GM04503 (cell line): ENCODE measurements at regions not wholly inside any gene's neighbourhood (a gene's known extent, or its start where the extent isn't known, plus 50 kb on each side); places are given as distances from the start of the nearest gene placed in this dataset.

Source experiments
- DNase-seq: peaks from one replicate; pipeline ENCODE4 v3.0.0-alpha.2; 2012; ENCODE audit warnings: low read depth

- no peak for DNase-seq
Measured at GRCh38 chr16:88323041-88323440, 59.7 kb upstream of the ZNF469 start.

GRCh38 chr16:88323546-88324330, 59.0 kb upstream of the ZNF469 start:
- DNase-seq: no peak

GRCh38 chr16:88325087-88325750, 57.5 kb upstream of the ZNF469 start:
- DNase-seq: no peak

- DNase-seq: no peak
Measured at GRCh38 chr16:88325976-88326375, 56.8 kb upstream of the ZNF469 start.

GRCh38 chr16:88326611-88327485, 55.9 kb upstream of the ZNF469 start:
- no peak for DNase-seq

- no peak for DNase-seq
Measured at GRCh38 chr16:88327561-88328312, 55.0 kb upstream of the ZNF469 start.

- DNase-seq: no peak
Measured at GRCh38 chr16:88328313-88328980, 54.3 kb upstream of the ZNF469 start.

- no peak for DNase-seq
Measured at GRCh38 chr16:88329726-88330700, 52.7 kb upstream of the ZNF469 start.

- DNase-seq: no peak
Measured at GRCh38 chr16:88330971-88331890, 51.5 kb upstream of the ZNF469 start.

- peak; percentile 99 for DNase-seq
Measured at GRCh38 chr16:88331989-88332920, 50.5 kb upstream of the ZNF469 start.

GRCh38 chr16:88332921-88333825, 49.6 kb upstream of the ZNF469 start:
- DNase-seq: peak; percentile 44
